ENCODE measurements at regions not wholly inside any gene's neighbourhood (a gene's known extent, or its start where the extent isn't known, plus 50 kb on each side); places are given as distances from the start of the nearest gene placed in this dataset.

GRCh38 chr6:40906759-40907158 is 132.3 kb downstream of the UNC5CL start:
- DNase-seq: no peak

- DNase-seq: no peak
Measured at GRCh38 chr6:40904583-40905194, 134.3 kb downstream of the UNC5CL start.

DNA sequence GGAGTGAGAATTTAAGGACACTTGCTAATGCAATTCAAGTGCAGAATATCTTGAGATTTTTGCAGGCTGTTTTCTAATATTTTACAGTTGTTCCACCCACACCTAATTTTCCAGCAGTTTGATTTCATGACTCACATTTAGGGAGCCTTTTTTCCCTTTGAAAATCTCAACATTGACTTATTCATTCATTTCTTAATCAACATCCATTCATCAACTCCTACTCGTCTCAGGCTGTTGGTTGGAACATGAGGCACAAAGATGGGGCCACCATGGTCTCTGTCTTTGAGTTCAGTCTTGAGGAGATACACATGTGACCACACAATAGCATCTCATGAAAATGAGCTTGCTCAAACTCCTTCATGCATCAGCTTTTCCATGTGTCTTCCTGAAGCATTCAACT is 135.6 kb downstream of the UNC5CL start:
- no peak for DNase-seq

DNA sequence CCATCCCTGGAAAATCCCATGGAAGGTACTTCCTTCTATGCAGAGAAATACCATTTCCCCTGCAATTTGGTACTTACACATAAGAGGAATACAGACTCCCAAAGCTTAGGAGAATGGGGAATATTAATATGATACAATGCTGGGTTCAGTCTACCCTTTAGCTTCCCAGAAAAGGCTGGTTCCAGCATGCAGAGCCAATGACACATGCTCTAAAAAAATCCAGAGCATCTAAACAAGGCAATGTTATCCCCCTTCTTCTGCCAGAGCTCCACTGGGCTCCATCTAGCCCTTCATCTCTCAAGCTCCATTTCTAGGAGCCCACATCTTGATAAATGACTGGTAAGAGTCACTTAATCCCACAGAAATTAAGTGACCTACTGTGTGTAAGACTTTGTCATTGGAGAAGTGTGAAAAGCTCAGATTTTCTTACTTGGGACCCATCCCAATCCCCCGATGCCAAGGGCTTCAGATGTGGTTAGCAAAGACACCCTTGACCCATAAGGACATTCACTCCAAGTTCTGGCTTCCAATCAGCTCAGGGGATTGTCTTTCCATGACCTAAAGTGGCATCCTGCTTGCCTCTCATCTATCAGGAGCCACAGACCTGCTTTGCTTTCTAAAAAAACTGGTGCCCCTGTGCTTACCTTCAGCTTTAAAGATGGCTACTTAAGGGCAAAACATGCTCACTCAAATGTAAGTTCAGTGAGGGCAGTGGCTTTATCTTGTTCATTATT is 137.5 kb downstream of the UNC5CL start:
- DNase-seq: no peak

DNA sequence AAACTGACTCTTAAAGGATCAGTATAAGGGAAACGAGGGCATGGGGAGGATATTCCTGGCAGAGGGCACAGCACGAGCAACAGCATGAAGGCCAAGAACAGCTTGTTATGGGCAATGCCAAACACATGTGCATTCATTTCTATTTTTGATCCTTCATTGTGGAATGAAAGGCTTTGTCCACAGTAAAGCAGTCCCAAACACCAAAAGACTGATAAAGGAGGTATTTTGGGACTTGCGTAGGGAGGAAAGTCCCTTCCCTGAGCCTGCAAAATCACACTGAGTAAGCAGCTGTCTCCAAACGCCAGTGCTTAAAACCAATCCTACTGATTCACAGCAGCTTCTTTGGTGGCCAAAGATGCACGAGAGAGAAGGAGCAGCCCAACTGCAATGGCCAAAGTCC is 138.2 kb downstream of the UNC5CL start:
- no peak for DNase-seq

GRCh38 chr6:40899684-40900155 is 139.3 kb downstream of the UNC5CL start:
- no peak for DNase-seq

- DNase-seq: no peak
Measured at GRCh38 chr6:40898073-40898472, 140.9 kb downstream of the UNC5CL start.

- no peak for DNase-seq
Measured at GRCh38 chr6:40897390-40898003, 141.5 kb downstream of the UNC5CL start.

DNA sequence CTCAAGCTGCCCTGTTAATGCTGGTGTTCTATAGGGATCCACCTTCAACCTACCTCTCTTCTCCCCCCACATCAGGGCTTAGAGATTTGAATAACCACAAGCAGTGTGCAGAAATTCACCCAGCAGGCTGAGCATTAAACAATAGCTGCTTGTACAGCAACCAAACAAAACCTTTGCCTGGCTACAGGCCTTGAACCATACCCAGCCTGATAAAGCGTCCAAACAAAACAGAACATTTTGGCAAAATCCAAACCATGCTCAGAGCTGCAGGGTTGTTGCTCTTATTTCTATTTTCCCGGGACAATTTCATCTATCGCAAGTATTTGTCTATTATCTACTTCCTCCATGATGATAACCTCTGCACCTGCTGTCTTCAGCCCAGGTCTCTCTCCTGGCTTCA is 142.3 kb downstream of the UNC5CL start:
- no peak for DNase-seq

DNA sequence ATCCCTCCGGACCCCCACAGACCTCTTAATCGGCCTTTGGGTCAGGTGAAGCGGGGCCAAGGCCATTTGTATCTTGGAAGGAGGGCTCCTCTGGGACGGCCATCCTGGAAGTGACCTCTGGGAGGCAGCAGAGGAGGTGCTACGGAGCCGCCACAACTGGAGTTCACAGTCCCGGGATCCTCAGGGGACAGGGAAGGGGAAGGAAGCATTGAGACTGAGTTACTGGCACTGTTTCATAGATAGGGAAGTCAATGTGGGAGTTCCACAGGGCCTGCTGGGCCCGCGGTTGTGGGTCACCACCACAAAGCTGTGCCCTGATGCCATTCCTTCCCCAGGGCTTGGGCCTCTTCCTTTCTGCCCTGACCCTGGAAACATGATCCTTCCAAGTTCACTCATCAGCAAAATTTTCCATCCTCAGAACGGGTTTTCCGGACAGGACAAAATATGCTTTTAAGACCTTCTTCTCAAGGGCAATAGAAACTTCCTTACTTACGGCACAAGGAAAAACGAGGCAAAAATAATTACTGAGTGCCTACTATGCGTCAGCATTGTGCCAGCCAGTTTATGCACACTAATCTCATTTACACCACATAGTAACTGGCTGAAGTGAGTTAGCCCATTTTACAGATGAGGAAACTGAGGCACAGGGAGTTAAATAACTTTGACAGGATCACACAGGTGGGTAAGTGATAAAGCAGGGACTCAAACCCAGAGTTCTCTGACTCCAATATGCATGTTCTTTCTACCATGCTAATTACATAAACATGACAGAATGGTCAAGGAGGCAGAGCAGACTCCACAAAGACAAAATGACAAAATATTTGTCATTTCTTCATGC is 143.8 kb downstream of the UNC5CL start:
- DNase-seq: no peak

DNA sequence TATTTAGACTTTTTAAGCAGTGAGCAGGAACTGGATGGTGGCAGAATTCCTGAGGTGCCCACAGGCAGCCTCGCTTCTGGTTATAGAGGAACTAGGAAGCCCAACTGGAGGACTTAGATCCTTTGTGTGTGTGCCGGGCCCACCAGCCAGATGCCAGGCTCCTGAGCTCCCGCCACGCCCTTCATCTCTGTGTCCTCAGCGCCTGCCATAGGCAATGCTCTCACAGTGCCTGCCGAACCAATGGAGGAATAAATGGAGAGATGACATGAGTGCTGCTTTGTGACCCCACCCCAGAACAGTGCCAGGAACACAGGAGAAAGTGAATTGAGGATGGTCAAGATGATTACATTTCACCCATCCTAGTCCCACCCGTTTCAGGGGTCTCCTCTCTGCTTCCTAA is 146.0 kb downstream of the UNC5CL start:
- DNase-seq: no peak

GRCh38 chr6:40892223-40892622 is 146.8 kb downstream of the UNC5CL start:
- DNase-seq: no peak

DNA sequence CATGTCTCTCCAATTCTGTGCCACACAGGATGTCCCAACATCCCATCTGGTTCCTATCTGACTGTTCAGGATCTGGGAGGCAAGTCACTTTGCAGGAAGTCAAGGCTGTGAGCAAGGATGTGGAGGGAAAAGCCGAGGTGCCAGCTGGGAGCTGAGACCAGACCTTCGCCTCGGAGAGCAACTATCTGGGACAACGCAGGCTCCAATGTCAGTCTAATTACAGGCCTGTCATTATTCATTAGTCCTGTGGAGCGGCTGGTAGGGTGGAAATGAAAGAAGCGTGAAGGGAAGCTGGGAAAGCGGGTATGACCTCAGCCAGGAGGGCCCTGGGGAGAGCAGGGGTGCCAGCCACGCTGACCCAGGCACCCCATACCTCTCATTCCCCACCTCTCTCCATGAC is 147.3 kb downstream of the UNC5CL start:
- no peak for DNase-seq

DNA sequence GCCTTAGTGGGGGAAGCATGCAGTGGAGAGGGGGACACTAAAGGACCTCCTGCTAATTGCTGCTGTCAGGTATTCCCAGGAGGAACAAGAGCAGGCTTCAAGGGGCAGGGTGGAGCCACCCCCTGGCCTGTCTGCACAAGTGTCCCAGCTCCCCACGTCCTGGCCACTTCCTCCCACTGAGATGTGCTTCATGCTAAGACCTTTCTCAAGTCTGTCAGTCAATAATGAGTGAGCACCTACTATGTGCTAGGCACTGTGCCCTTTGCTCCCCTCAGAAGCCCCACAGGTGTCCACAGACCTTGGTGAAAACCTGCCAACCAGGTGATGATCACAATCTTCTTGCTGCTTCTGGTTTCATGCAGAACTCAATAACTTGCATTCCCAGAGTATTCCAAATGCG is 147.9 kb downstream of the UNC5CL start:
- DNase-seq: no peak

DNA sequence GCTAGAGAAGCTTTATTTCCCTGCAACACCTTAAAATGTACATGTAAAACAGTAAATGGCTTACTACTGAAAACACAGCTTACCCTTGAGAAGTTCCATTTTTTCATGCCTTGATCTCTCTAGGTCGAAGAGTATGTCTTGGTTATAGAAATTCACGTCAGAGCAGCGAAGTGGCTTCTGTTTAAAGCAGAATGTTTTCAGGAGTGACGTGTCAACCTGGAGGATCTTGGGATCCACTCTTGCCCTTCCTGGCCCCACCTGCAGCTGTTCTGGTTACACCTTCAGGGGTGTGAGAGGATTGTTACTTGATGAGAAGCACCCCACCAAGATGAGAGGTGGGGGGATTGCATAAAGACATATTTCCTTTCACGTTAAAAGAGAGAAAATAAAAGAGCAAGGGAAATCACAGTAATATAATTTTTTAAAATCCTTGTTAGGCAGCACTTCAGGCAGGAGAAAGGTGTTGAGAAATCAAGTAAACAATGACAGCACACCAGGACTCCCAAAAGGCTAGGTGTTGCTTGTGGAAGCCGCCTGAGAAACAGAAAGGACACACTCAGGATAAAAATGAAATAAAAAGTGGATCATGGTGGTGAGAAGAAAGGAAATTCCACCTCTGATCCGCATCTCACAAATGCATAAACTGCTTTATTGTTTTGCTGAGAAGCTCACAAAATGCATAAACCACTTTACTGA is 149.7 kb downstream of the UNC5CL start:
- no peak for DNase-seq

- no peak for DNase-seq
Measured at GRCh38 chr6:40888456-40888990, 150.5 kb downstream of the UNC5CL start.

GRCh38 chr6:40887792-40888340 is 151.2 kb downstream of the UNC5CL start:
- no peak for DNase-seq

- DNase-seq: no peak
Measured at GRCh38 chr6:40887079-40887791, 151.8 kb downstream of the UNC5CL start.

GRCh38 chr6:40885139-40885774 is 153.8 kb downstream of the UNC5CL start:
- DNase-seq: no peak

GRCh38 chr6:40882323-40882997 is 156.6 kb downstream of the UNC5CL start:
- peak; percentile 81 for DNase-seq
